Right ventricle myocardium superior (tissue), 1 donor: ENCODE measurements at regions not wholly inside any gene's neighbourhood (a gene's known extent, or its start where the extent isn't known, plus 50 kb on each side); places are given as distances from the start of the nearest gene placed in this dataset.
A peak's percentile ranks its signal among the peaks of the same experiment; 100 is the strongest.
"Not testable (repeated sequence)": the region's sequence is repeated elsewhere in the genome, so short reads cannot be mapped to it uniquely, and the experiment has no call there.

ENCODE experiments used
- ATAC-seq: fragments of 200-7000 bp; cut with Tn5 transposase; one replicate; pipeline ENCODE4 v1.9.1; 2020; ENCODE audit warnings: mild to moderate bottlenecking; ENCODE audit not compliant: poor library complexity
- DNase-seq: peaks from one replicate; pipeline ENCODE4 v3.0.0-alpha.2; 2020
- intact Hi-C: fragments of 100-400 bp; cut with DNase I; formaldehyde crosslinking; loops from one replicate; pipeline ENCODE4 v1.11.2; 2022
- donor health status: DM: no; HTN: yes; CAD: no; lungs with severe emphysema.

GRCh38 chr15:93358166-93359059, 269.4 kb upstream of the RGMA start:
- no peak for DNase-seq
- intact Hi-C loops: no loop called here
- no peak for ATAC-seq

- ATAC-seq (no peak), DNase-seq (no peak)
- intact Hi-C loops: no loop called here
Measured at GRCh38 chr15:93348711-93349545, 259.9 kb upstream of the RGMA start.

GRCh38 chr15:93347986-93348385, 259.0 kb upstream of the RGMA start:
- no peak for ATAC-seq
- intact Hi-C loops: no loop called here
- no peak for DNase-seq

GRCh38 chr15:93345981-93346380, 257.0 kb upstream of the RGMA start:
- DNase-seq (no peak), ATAC-seq (no peak)
- intact Hi-C loops: no loop called here

- not testable (repeated sequence) for DNase-seq, ATAC-seq
- intact Hi-C loops: loop anchor here (5.0 kb wide), 1 partner anchor 256 kb away; the partner anchor contains the start of gene RGMA
Measured at GRCh38 chr15:93343402-93343801, 254.4 kb upstream of the RGMA start.

GRCh38 chr15:93341164-93341563, 252.2 kb upstream of the RGMA start:
- ATAC-seq (no peak), DNase-seq (no peak)
- intact Hi-C loops: loop anchor here (5.0 kb wide), 1 partner anchor 254 kb away; the partner anchor contains the start of gene RGMA

GRCh38 chr15:93340406-93340805, 251.4 kb upstream of the RGMA start:
- intact Hi-C loops: loop anchor here (5.0 kb wide), 1 partner anchor 253 kb away; the partner anchor contains the start of gene RGMA
- ATAC-seq (no peak), DNase-seq (no peak)

GRCh38 chr15:93333796-93334195, 244.8 kb upstream of the RGMA start:
- ATAC-seq (peak; percentile 65), DNase-seq (no peak)
- intact Hi-C loops: no loop called here

- DNase-seq, ATAC-seq, intact Hi-C loops: not testable (repeated sequence)
Measured at GRCh38 chr15:93333126-93333525, 244.1 kb upstream of the RGMA start.

GRCh38 chr15:93332168-93332553, 243.2 kb upstream of the RGMA start:
- DNase-seq (no peak), ATAC-seq (no peak)
- intact Hi-C loops: no loop called here

- intact Hi-C loops: no loop called here
Measured at GRCh38 chr15:93331545-93332167, 242.6 kb upstream of the RGMA start.

GRCh38 chr15:93330912-93331544, 242.0 kb upstream of the RGMA start:
- no peak for DNase-seq
- no peak for ATAC-seq
- intact Hi-C loops: no loop called here

More at GRCh38 chr15:93331545-93332167, 242.6 kb upstream of the RGMA start:
- DNase-seq: no peak
- no peak for ATAC-seq

GRCh38 chr15:93327364-93327763, 238.4 kb upstream of the RGMA start:
- intact Hi-C loops: no loop called here
- ATAC-seq: no peak
- no peak for DNase-seq

- ATAC-seq: no peak
- intact Hi-C loops: no loop called here
- DNase-seq: no peak
Measured at GRCh38 chr15:93324186-93324975, 235.4 kb upstream of the RGMA start.

GRCh38 chr15:93321881-93322282, 232.9 kb upstream of the RGMA start:
- DNase-seq (no peak), ATAC-seq (no peak)
- intact Hi-C loops: no loop called here

GRCh38 chr15:93319121-93319814, 230.3 kb upstream of the RGMA start:
- intact Hi-C loops: no loop called here
- ATAC-seq: no peak
- DNase-seq: no peak

- ATAC-seq: no peak
- DNase-seq: no peak
- intact Hi-C loops: no loop called here
Measured at GRCh38 chr15:93317772-93318171, 228.8 kb upstream of the RGMA start.
